GM19351 (cell line): ENCODE measurements at regions not wholly inside any gene's neighbourhood (a gene's known extent, or its start where the extent isn't known, plus 50 kb on each side); places are given as distances from the start of the nearest gene placed in this dataset.

Experiments used
- ATAC-seq: cut with Tn5 transposase; IDR thresholded peaks from one replicate; pipeline ENCODE4 v1.9.1; 2021; ENCODE audit warnings: mild to moderate bottlenecking, moderate library complexity; ENCODE audit not compliant: unreplicated experiment

GRCh38 chr21:34192646-34193285 is 119.4 kb downstream of the MRPS6 start:
- ATAC-seq: no peak

- no peak for ATAC-seq
Observed at GRCh38 chr21:34195335-34195734, 122.0 kb downstream of the MRPS6 start.

GRCh38 chr21:34196996-34197395 is 123.6 kb downstream of the MRPS6 start:
- no peak for ATAC-seq

GRCh38 chr21:34197561-34197960 is 124.2 kb downstream of the MRPS6 start:
- no peak for ATAC-seq

- ATAC-seq: no peak
Observed at GRCh38 chr21:34198231-34199120, 125.1 kb downstream of the MRPS6 start.

DNA sequence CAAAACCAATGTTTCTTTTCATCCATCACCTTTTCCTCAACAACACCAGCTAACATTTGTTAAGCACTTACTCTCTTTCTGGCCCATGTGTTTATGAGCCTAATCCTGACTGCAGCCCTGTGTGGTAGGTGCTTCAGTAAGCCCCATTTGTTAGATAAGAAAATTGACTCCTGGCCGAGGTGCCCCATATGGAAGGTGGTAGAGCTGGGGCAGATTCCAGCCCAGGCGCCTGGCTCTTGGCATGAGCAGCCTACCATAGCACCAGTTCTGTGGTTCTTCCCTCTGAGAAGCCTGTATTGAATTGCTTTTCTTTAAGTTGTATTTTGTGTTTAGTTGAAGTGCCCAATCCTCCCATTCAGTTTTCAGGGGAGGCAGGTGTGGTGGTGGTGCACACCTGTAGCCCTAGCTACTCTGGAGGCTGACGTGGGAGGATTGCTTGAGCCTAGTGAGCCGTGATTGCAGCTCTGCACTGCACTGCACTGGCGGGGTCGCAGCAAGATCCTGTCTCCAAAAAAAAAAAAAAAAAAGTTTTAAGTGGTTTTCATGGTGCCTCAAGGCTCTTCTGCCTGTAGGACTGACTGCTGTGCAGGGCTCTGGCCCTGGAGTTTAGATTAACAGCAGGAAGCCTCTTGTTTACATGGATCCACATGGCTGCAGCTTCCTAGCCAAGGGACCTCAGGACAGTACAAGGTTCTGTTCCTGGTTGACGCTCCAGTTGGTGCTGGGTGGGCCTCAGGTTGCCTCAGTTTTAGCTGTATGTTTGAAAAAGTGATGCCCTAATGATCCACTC is 125.9 kb downstream of the MRPS6 start:
- ATAC-seq: no peak

DNA sequence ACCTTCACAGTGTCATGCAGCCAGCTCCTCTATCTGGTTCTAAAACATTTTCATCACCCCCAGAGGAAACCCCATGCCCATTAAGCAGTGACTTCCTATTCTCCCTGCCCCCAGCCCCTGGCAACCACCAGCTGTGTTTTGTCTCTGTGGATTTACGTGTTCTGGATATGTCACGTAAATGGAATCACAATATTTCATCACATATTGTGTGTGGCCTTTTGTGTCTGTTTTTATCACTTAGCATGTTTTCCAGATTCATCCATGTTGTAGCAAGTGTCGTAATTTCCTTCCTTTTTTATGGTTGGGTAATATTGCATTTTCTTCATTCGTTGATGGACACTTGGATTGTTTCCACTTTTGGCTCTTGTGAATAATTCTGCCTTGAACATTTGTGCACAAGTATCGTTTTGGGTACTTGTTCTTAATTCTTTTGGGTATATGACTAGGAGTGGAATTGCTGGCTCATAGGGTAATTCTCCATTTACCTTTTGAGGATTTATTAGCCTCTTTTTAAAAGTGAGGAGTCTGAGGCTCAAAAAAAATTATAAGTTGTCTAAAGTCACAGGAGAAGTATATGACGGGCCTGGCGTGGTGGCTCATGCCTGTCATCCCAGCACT is 127.0 kb downstream of the MRPS6 start:
- ATAC-seq: no peak

- ATAC-seq: no peak
Observed at GRCh38 chr21:34201001-34201400, 127.6 kb downstream of the MRPS6 start.

DNA sequence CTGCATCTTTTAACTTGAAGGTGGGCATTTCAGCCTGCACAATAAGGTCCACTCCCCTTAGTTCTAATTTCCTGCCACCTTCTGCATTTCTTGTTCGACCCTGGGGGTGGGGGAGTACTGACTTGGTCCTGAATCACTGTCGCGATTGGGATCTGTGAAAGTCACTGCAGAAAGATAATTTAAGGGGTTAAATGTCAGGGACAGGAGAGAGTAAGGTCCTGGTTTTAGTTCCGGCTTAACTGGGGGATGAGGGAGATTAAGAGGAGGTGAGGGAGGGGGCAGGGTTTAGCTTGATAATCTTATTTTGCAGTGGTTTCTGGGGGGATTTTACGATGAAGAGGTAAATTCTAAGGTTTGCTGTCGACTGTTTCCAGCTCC is 128.1 kb downstream of the MRPS6 start:
- ATAC-seq: no peak

GRCh38 chr21:34202553-34203372 is 129.4 kb downstream of the MRPS6 start:
- ATAC-seq: no peak

GRCh38 chr21:34203851-34204420 is 130.6 kb downstream of the MRPS6 start:
- no peak for ATAC-seq

DNA sequence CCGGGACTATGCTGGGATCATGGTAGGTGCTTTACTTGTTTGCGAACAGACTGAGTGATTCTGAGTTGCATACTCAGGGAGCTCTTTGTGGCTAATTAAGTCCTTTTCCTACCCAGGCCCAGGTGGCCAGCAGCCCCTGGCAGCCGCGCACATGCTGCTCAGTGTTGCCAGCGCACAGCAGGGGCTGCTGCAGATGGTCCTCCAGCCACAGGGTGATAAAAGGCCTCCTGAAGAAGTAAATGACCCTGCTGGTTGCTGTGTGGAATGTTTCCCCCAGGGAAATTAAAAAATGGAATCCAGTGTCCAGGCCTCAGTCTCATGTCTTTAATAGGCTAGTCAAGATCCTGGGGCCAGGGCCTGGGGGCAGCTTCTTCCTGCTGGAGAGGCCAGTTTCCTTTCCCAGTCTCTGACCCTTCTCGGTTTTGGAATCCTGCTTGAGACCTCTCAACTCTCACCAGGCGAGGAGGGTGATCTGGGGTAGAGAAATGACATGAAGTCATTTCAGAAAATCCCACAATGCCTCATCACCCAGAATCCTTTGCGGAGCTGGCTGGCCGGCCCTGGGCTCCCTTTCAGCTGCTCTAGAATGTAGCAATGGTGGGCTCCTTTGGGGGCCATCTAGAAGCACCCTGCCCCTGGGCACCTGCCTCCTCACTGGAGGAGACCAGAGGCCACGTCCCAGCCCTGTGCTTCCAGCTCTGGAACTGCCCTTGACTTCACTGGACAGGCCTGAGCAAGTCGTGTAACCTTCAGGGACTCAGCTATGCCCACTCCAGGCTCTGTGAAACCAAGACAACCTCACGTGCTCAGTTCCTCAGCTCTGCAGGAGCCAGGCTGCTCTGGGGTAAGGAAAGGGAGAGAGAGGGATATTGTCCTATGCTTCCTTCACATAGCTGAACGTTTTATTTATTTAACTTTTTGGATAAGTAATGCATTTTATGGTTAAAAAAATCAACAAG is 131.4 kb downstream of the MRPS6 start:
- no peak for ATAC-seq

- no peak for ATAC-seq
Observed at GRCh38 chr21:34205811-34206571, 132.6 kb downstream of the MRPS6 start.

DNA sequence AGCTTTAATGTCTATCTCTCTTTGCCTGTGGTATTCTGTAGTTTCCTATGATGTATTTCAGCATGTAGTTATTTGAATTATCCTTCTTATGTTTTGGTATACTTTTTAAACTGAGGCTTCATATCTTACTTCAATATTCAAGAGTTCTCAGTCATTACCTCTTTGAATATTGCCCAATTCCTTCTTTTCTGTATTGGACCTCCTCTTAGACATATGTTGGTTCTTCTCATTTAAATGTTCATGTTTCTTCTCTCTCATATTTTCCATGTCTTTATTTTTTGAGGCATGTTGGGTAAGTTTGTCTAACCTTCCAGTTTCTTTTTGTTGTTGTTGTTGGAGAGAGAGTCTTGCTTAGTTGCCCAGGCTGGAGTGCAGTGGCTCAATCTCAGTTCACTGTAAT is 140.6 kb downstream of the MRPS6 start:
- no peak for ATAC-seq

DNA sequence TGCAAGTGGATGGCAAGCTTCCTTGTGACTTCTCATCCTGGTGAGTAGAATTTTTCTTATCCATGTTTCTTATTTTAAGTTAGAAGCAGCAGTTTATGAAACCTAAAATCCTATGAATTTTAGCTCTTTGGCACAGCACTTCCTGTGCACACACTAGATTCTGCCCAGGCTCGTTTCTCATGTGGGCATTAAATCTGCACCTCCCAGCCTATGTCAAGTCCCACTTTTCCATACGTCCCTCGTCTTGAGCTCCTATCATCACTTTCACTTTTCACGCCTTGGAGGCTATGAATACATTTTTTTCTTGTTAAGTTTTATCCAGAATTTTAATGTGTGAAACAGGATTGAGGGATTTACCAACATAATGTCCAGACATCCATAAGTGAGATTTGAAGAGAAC is 142.1 kb downstream of the MRPS6 start:
- ATAC-seq: no peak

- ATAC-seq: no peak
Observed at GRCh38 chr21:34215911-34216717, 142.7 kb downstream of the MRPS6 start.

- ATAC-seq: no peak
Observed at GRCh38 chr21:34216718-34217032, 143.3 kb downstream of the MRPS6 start.
